HepG2 (cell line): ENCODE measurements at regions not wholly inside any gene's neighbourhood (a gene's known extent, or its start where the extent isn't known, plus 50 kb on each side); places are given as distances from the start of the nearest gene placed in this dataset.
"Not testable (repeated sequence)": the region's sequence is repeated elsewhere in the genome, so short reads cannot be mapped to it uniquely, and the experiment has no call there.

Source experiments
- ATAC-seq: fragments of 200-7000 bp; cut with Tn5 transposase; 3 replicates; pipeline ENCODE4 v1.9.1; 2020; ENCODE audit warnings: mild to moderate bottlenecking, moderate library complexity
- BruUV-seq: library from RNA; stranded (reverse); fragments of 400-500 nt; replicated peaks from 2 replicates; lab custom pipeline; 2021; lab: Mats Ljungman, UMichigan
- CTCF ChIA-PET: fragments of 300-600 bp; formaldehyde crosslinking; extraction: SDS; loops from one replicate; lab custom pipeline; 2021; ENCODE audit warnings: low total read pairs, inconsistent platforms, low intra/inter-chr PET ratio; lab: Yijun Ruan, JAX
- POLR2A ChIA-PET: fragments of 350-600 bp; sonication (Branson Sonifier 250); formaldehyde crosslinking; loops from one replicate; lab custom pipeline; 2020; ENCODE audit warnings: antibody characterized with exemption, inconsistent platforms; lab: Yijun Ruan, JAX
- DNase-seq: peaks from one replicate; pipeline ENCODE4 v3.0.0-alpha.2; 2015; ENCODE audit warnings: low spot score
- FAIRE-seq: peaks from 3 replicates; lab custom pipeline; 2011; peaks lifted over from hg19 to GRCh38; lab: Jason Lieb, UNC
- H2AFZ ChIP-seq: one replicate; pipeline ENCODE4 v1.6.1; 2011; ENCODE audit warnings: low read length, inconsistent platforms
- H3K27ac ChIP-seq: fragments of 300-600 bp; 3 replicates; pipeline ENCODE4 v1.8.0; 2011; ENCODE audit warnings: mixed run types, mild to moderate bottlenecking, mixed read lengths, low read length, inconsistent platforms; ENCODE audit not compliant: insufficient read depth; ENCODE audit errors: extremely low read length
- H3K27me3 ChIP-seq, 2 experiments: fragments of 200-600 bp in 1 of 2; 2 replicates in 1 of 2; 3 replicates in 1 of 2; pipeline versions ENCODE4 v1.6.0 to v1.8.0; 2011; ENCODE audit warnings: low read length in 2 of 2, mild to moderate bottlenecking in 2 of 2, moderate library complexity in 2 of 2, inconsistent platforms in 1 of 2; ENCODE audit not compliant: insufficient read depth in 2 of 2, control insufficient read depth in 1 of 2
- H3K36me3 ChIP-seq, 2 experiments: fragments of 200-600 bp in 1 of 2; replicated peaks in 1 of 2; 2 replicates in 1 of 2; 3 replicates in 1 of 2; pipeline versions ENCODE4 v1.5.1 to v1.8.0; 2011; ENCODE audit warnings: low read length in 2 of 2, inconsistent platforms in 1 of 2; ENCODE audit not compliant: insufficient read depth in 2 of 2, control insufficient read depth in 1 of 2
- H3K4me1 ChIP-seq: 2 replicates; pipeline ENCODE4 v1.5.1; 2012; ENCODE audit warnings: low read length, inconsistent platforms; ENCODE audit not compliant: insufficient read depth
- H3K4me2 ChIP-seq: 2 replicates; pipeline ENCODE4 v1.6.0; 2011; ENCODE audit warnings: low read depth, low read length, inconsistent platforms
- H3K4me3 ChIP-seq, 3 experiments: fragments of 200-600 bp in 1 of 3; sonication (generic), shearing (Covaris generic) in 1 of 3; replicated peaks in 1 of 3; 2 replicates each; pipeline ENCODE4 v1.5.1; 2011 to 2016; ENCODE audit warnings: low read length in 3 of 3, inconsistent platforms in 2 of 3, low read depth in 2 of 3, mild to moderate bottlenecking in 2 of 3, control low read depth in 1 of 3, mixed read lengths in 1 of 3; ENCODE audit not compliant: insufficient read depth in 1 of 3
- H3K79me2 ChIP-seq: one replicate; pipeline ENCODE4 v1.6.1; 2011; ENCODE audit warnings: low read length, inconsistent platforms; ENCODE audit not compliant: insufficient read depth
- H3K9ac ChIP-seq: 2 replicates; pipeline ENCODE4 v1.6.0; 2011; ENCODE audit warnings: mild to moderate bottlenecking, low read depth, low read length, inconsistent platforms; ENCODE audit not compliant: insufficient read depth
- H3K9me3 ChIP-seq: 2 replicates; pipeline ENCODE4 v1.5.1; 2012; ENCODE audit warnings: mild to moderate bottlenecking, low read length
- H4K20me1 ChIP-seq: 2 replicates; pipeline ENCODE4 v1.6.0; 2011; ENCODE audit warnings: inconsistent platforms, mild to moderate bottlenecking, low read length, moderate library complexity; ENCODE audit not compliant: insufficient read depth
- WGBS: methylation state at CpG from one replicate; pipeline ENCODE4 v1.1.6; 2017; ENCODE audit warnings: low lambda C conversion rate; 5-methylcytosine and 5-hydroxymethylcytosine counted together
- in situ Hi-C: cut with HindIII; loops from 2 replicates; pipeline ENCODE4 v1.10.0; 2017; ENCODE audit warnings: low pct_unique_long_range_greater_than_20kb; ENCODE audit not compliant: extremely low pct_ligation_motif_present
- intact Hi-C: fragments of 100-400 bp; cut with micrococcal nuclease; formaldehyde crosslinking; loops from one replicate; pipeline ENCODE4 v1.10.0; 2022; ENCODE audit not compliant: unreplicated experiment

- DNase-seq, H3K27ac ChIP-seq, H3K4me3 ChIP-seq, H3K4me2 ChIP-seq, FAIRE-seq, H3K4me1 ChIP-seq, CTCF ChIA-PET, H3K9me3 ChIP-seq, BruUV-seq, H4K20me1 ChIP-seq, H3K79me2 ChIP-seq, in situ Hi-C loops, ATAC-seq, H3K36me3 ChIP-seq, intact Hi-C loops, H3K27me3 ChIP-seq, H3K9ac ChIP-seq, H2AFZ ChIP-seq, POLR2A ChIA-PET: not testable (repeated sequence)
- no CpG with 5 or more reads among the region's 1 CpG for WGBS
Observed at GRCh38 chr15:21735837-21736236, 141.7 kb downstream of the POTEB start.

GRCh38 chr15:21735368-21735767 lies 142.2 kb downstream of the POTEB start:
- H3K4me2 ChIP-seq, H3K4me3 ChIP-seq, H2AFZ ChIP-seq, FAIRE-seq, H3K4me1 ChIP-seq, H3K36me3 ChIP-seq, POLR2A ChIA-PET, in situ Hi-C loops, H3K9ac ChIP-seq, intact Hi-C loops, DNase-seq, H3K27me3 ChIP-seq, H3K27ac ChIP-seq, H4K20me1 ChIP-seq, CTCF ChIA-PET, H3K79me2 ChIP-seq, BruUV-seq, ATAC-seq, H3K9me3 ChIP-seq: not testable (repeated sequence)
- no CpG with 5 or more reads among the region's 7 CpGs for WGBS

GRCh38 chr15:21731496-21731895 lies 146.0 kb downstream of the POTEB start:
- ATAC-seq, intact Hi-C loops, H4K20me1 ChIP-seq, H3K4me2 ChIP-seq, POLR2A ChIA-PET, H3K4me1 ChIP-seq, H3K27ac ChIP-seq, H3K9ac ChIP-seq, H2AFZ ChIP-seq, H3K27me3 ChIP-seq, CTCF ChIA-PET, H3K4me3 ChIP-seq, H3K36me3 ChIP-seq, DNase-seq, FAIRE-seq, H3K9me3 ChIP-seq, in situ Hi-C loops, H3K79me2 ChIP-seq, BruUV-seq: not testable (repeated sequence)
- no CpG with 5 or more reads among the region's 5 CpGs for WGBS

- H3K4me3 ChIP-seq, H4K20me1 ChIP-seq, H3K36me3 ChIP-seq, H3K27ac ChIP-seq, H3K79me2 ChIP-seq, H3K27me3 ChIP-seq, H3K9me3 ChIP-seq, H3K4me1 ChIP-seq, in situ Hi-C loops, POLR2A ChIA-PET, H3K9ac ChIP-seq, CTCF ChIA-PET, BruUV-seq, FAIRE-seq, DNase-seq, intact Hi-C loops, H3K4me2 ChIP-seq, H2AFZ ChIP-seq: not testable (repeated sequence)
- peak; percentile 84 for ATAC-seq
- no CpG with 5 or more reads among the region's 19 CpGs for WGBS
Observed at GRCh38 chr15:21730427-21731405, 146.8 kb downstream of the POTEB start.
